AG04449 (cell line): ENCODE measurements at regions not wholly inside any gene's neighbourhood (a gene's known extent, or its start where the extent isn't known, plus 50 kb on each side); places are given as distances from the start of the nearest gene placed in this dataset.

Experiments
- CTCF ChIA-PET: fragments of 350-600 bp; formaldehyde crosslinking; extraction: SDS; loops from one replicate; lab custom pipeline; 2021; ENCODE audit warnings: antibody characterized with exemption; lab: Yijun Ruan, JAX
- POLR2A ChIA-PET: fragments of 400-600, 350-600 bp; formaldehyde crosslinking; extraction: SDS; loops from one replicate; lab custom pipeline; 2020; ENCODE audit warnings: antibody characterized with exemption, inconsistent platforms; lab: Yijun Ruan, JAX
- DNase-seq: peaks from one replicate; pipeline ENCODE4 v3.0.0-alpha.2; 2010; ENCODE audit warnings: low read depth, low spot score
- H3K4me3 ChIP-seq: 2 replicates; pipeline ENCODE4 v1.5.1; 2011; ENCODE audit warnings: low read depth, mild to moderate bottlenecking, control low read depth, low read length
- CTCF ChIP-seq: IDR thresholded peaks from one replicate; pipeline ENCODE4 v1.5.1; 2011; ENCODE audit warnings: mild to moderate bottlenecking, moderate library complexity, low read length, control low read depth, inconsistent platforms; ENCODE audit not compliant: insufficient read depth; ENCODE audit errors: missing control alignments

- no peak overlapping the region for H3K4me3 ChIP-seq
- DNase-seq = no peak
- ChIA-PET CTCF (no interaction called here), POLR2A (no interaction called here)
- no peak for TF ChIP-seq CTCF
Measured at GRCh38 chr10:83533290-83533689, 606.0 kb upstream of the GHITM start.

- CTCF ChIA-PET = no interaction called here
- no peak overlapping the region for H3K4me3 ChIP-seq
- no peak for TF ChIP-seq CTCF
- no peak for DNase-seq
- POLR2A ChIA-PET = no interaction called here
Measured at GRCh38 chr10:83536426-83536825, 602.9 kb upstream of the GHITM start.

GRCh38 chr10:83538047-83538446 lies 601.3 kb upstream of the GHITM start:
- ChIA-PET POLR2A (no interaction called here), CTCF (no interaction called here)
- TF ChIP-seq CTCF = no peak
- DNase-seq = no peak
- H3K4me3 ChIP-seq = no peak overlapping the region

GRCh38 chr10:83539528-83540308 lies 599.6 kb upstream of the GHITM start:
- no peak overlapping the region for H3K4me3 ChIP-seq
- CTCF ChIA-PET = no interaction called here
- no peak for TF ChIP-seq CTCF
- POLR2A ChIA-PET = no interaction called here
- DNase-seq = no peak

- ChIA-PET CTCF (no interaction called here), POLR2A (no interaction called here)
- no peak overlapping the region for H3K4me3 ChIP-seq
- TF ChIP-seq CTCF = no peak
- DNase-seq = no peak
Measured at GRCh38 chr10:83541046-83541445, 598.3 kb upstream of the GHITM start.

GRCh38 chr10:83542774-83543411 lies 596.4 kb upstream of the GHITM start:
- CTCF ChIA-PET = no interaction called here
- no peak for TF ChIP-seq CTCF
- POLR2A ChIA-PET = no interaction called here
- H3K4me3 ChIP-seq = no peak overlapping the region
- no peak for DNase-seq
